ENCODE measurements at regions not wholly inside any gene's neighbourhood (a gene's known extent, or its start where the extent isn't known, plus 50 kb on each side); places are given as distances from the start of the nearest gene placed in this dataset.
A peak's percentile ranks its signal among the peaks of the same experiment; 100 is the strongest.

DNA sequence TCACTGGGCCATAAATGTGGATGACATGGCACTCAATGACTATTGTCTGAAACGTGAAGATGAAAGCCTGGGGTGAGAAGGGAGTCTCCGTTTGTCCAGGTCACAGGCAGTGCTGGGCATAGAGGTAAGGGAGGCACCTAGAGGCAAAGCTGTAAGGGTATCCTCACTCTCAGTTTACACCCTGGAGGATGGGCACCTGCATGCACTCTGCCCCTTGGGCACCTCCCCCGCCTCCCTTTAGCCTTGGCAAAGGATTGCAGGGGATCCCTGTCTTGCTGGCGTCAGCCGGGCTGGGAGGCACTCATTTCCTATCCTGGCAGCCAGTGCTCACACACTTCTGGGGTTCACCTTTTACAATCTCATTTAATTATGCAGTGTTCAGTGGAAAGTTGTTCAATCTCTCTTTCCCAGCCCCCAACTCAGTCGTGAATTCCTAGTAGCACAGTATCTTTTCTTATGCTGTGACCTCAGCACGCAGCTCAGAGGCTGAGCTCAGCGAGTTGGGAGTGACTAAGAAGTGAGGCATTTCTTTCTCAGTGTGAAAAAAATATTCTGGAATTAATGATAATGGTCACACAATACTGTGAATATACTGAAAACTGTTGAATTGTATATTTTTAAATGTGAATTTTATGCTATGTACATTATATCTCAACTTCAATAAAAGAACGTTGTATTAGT is 866.6 kb downstream of the BRD1 start:
- Mint-ChIP-seq H3K27me3 (ENCODE audit: low read depth in 2 of 2) (peaks cover 17 to 35% of the 10 kb centered on the region in 2 donors), H3K27ac (no peak overlapping the region), H3K36me3 (no peaks in the 10 kb centered on the region), H3K4me1 (peaks cover 5 to 10% of the 10 kb centered on the region in 2 donors), H3K4me3 (no peak overlapping the region), H3K9me3 (peaks cover 8 to 10% of the 10 kb centered on the region in 2 donors)
- DNase-seq, result no peak
- 67% methylated on average over 8 of the region's 9 CpGs for WGBS (ENCODE audit: insufficient coverage)
- Histone ChIP-seq H3K9me3 (ENCODE audit: control insufficient read depth, insufficient read depth, low read length) (no peaks in the 10 kb centered on the region), H3K27me3 (ENCODE audit: control insufficient read depth, insufficient read depth, low read length) (no peaks in the 10 kb centered on the region), H3K27ac (ENCODE audit: low read length) (no peak overlapping the region), H3K4me1 (ENCODE audit: control insufficient read depth, insufficient read depth, low read length) (no peaks in the 10 kb centered on the region), H3K36me3 (ENCODE audit: control insufficient read depth, insufficient read depth, low read length) (no peaks in the 10 kb centered on the region), H3K4me3 (ENCODE audit: low read length) (no peak overlapping the region)
- intact Hi-C loops (cut with micrococcal nuclease), result no loop called here
- TF ChIP-seq, protein P1, sequence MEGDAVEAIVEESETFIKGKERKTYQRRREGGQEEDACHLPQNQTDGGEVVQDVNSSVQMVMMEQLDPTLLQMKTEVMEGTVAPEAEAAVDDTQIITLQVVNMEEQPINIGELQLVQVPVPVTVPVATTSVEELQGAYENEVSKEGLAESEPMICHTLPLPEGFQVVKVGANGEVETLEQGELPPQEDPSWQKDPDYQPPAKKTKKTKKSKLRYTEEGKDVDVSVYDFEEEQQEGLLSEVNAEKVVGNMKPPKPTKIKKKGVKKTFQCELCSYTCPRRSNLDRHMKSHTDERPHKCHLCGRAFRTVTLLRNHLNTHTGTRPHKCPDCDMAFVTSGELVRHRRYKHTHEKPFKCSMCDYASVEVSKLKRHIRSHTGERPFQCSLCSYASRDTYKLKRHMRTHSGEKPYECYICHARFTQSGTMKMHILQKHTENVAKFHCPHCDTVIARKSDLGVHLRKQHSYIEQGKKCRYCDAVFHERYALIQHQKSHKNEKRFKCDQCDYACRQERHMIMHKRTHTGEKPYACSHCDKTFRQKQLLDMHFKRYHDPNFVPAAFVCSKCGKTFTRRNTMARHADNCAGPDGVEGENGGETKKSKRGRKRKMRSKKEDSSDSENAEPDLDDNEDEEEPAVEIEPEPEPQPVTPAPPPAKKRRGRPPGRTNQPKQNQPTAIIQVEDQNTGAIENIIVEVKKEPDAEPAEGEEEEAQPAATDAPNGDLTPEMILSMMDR (IDR thresholded peaks at IDR 0.05), result no peak
- ATAC-seq, result no peak

DNA sequence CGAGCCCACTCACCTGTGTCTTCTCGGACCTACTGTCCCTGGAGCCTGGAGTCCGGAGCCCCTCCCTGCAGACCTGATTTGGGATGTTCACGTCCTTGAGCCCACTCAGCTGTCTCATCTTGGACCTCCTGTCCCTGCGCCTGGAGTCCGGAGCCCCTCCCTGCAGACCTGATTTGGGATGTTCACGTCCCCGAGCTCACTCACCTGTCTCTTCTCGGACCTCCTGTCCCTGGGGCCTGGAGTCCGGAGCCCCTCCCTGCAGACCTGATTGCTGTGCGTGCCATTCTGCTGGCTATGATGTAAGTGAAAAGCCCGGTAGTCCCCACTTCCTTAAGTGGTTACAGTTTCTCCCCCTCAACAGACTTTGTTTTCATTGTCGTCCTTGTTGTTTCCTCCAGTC is 867.1 kb downstream of the BRD1 start:
- Mint-ChIP-seq H3K27ac (no peak overlapping the region), H3K27me3 (ENCODE audit: low read depth in 2 of 2) (peaks cover 17 to 35% of the 10 kb centered on the region in 2 donors), H3K36me3 (no peaks in the 10 kb centered on the region), H3K4me1 (peaks cover 5 to 13% of the 10 kb centered on the region in 2 donors), H3K9me3 (peaks cover 8 to 10% of the 10 kb centered on the region in 2 donors), H3K4me3 (no peak overlapping the region)
- intact Hi-C loops (cut with micrococcal nuclease), result no loop called here
- TF ChIP-seq, protein P1 (IDR thresholded peaks at IDR 0.05), result no peak
- ATAC-seq, result no peak
- H3K27ac ChIP-seq (ENCODE audit: low read length), result no peak overlapping the region
- 58% methylated on average over 13 of the region's 13 CpGs for WGBS (ENCODE audit: insufficient coverage)
- no peaks in the 10 kb centered on the region for H3K4me1 ChIP-seq (ENCODE audit: control insufficient read depth, insufficient read depth, low read length)
- no peaks in the 10 kb centered on the region for H3K27me3 ChIP-seq (ENCODE audit: control insufficient read depth, insufficient read depth, low read length)
- H3K4me3 ChIP-seq (ENCODE audit: low read length), result no peak overlapping the region
- no peaks in the 10 kb centered on the region for H3K9me3 ChIP-seq (ENCODE audit: control insufficient read depth, insufficient read depth, low read length)
- DNase-seq, result no peak
- H3K36me3 ChIP-seq (ENCODE audit: control insufficient read depth, insufficient read depth, low read length), result no peaks in the 10 kb centered on the region

DNA sequence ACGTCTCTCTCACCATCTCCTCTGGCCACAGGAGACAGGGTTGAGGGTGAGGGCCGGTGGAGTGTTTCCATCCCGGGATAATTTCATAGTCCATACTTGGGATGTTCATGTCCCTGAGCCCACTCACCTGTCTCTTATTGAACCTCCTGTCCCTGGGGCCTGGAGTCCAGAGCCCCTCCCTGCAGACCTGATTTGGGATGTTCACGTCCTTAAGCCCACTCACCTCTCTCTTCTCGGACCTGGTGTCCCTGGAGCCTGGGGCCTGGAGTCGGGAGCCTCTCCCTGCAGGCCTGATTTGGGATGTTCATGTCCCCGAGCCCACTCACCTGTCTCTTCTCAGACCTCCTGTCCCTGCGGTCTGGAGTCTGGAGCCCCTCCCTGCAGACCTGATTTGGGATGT is 868.2 kb downstream of the BRD1 start:
- peak in 1 of 2 donors; percentile 4 for DNase-seq
- intact Hi-C loops (cut with micrococcal nuclease), result no loop called here
- Histone ChIP-seq H3K4me1 (ENCODE audit: control insufficient read depth, insufficient read depth, low read length) (no peaks in the 10 kb centered on the region), H3K27me3 (ENCODE audit: control insufficient read depth, insufficient read depth, low read length) (no peaks in the 10 kb centered on the region), H3K9me3 (ENCODE audit: control insufficient read depth, insufficient read depth, low read length) (no peaks in the 10 kb centered on the region), H3K36me3 (ENCODE audit: control insufficient read depth, insufficient read depth, low read length) (no peaks in the 10 kb centered on the region), H3K27ac (ENCODE audit: low read length) (no peak overlapping the region), H3K4me3 (ENCODE audit: low read length) (no peak overlapping the region)
- Mint-ChIP-seq H3K27ac (no peak overlapping the region), H3K27me3 (ENCODE audit: low read depth in 2 of 2) (peaks cover 17 to 33% of the 10 kb centered on the region in 2 donors), H3K36me3 (no peaks in the 10 kb centered on the region), H3K4me1 (peaks cover 5 to 13% of the 10 kb centered on the region in 2 donors), H3K4me3 (no peak overlapping the region), H3K9me3 (peaks cover 8 to 10% of the 10 kb centered on the region in 2 donors)
- 87% methylated on average over 8 of the region's 8 CpGs for WGBS (ENCODE audit: insufficient coverage)
- TF ChIP-seq, protein P1 (IDR thresholded peaks at IDR 0.05), result no peak
- no peak for ATAC-seq

DNA sequence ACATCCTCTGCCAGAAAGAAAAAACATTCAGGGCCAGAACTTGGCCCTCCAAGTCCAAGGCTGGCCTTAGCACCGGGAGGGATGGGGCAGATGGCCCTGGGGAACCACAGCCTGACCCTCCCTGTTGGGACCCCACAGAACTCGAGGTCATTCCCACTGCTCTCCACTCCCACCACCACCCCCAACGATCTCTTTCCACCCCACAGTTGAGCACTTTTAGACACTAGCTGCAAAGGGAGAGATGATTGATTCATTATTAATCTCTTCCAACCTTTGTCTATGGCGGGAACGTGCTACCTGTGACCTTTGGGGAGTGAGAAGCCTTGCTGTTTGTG is 869.7 kb downstream of the BRD1 start:
- Histone ChIP-seq H3K27me3 (ENCODE audit: control insufficient read depth, insufficient read depth, low read length) (no peaks in the 10 kb centered on the region), H3K27ac (ENCODE audit: low read length) (no peak overlapping the region), H3K36me3 (ENCODE audit: control insufficient read depth, insufficient read depth, low read length) (no peaks in the 10 kb centered on the region), H3K9me3 (ENCODE audit: control insufficient read depth, insufficient read depth, low read length) (no peaks in the 10 kb centered on the region), H3K4me3 (ENCODE audit: low read length) (no peak overlapping the region), H3K4me1 (ENCODE audit: control insufficient read depth, insufficient read depth, low read length) (no peaks in the 10 kb centered on the region)
- Mint-ChIP-seq H3K4me3 (no peak overlapping the region), H3K9me3 (peaks cover 8 to 10% of the 10 kb centered on the region in 2 donors), H3K27me3 (ENCODE audit: low read depth in 2 of 2) (peaks cover 6 to 18% of the 10 kb centered on the region in 2 donors), H3K36me3 (no peaks in the 10 kb centered on the region), H3K27ac (no peak overlapping the region), H3K4me1 (peaks cover 5 to 13% of the 10 kb centered on the region in 2 donors)
- intact Hi-C loops (cut with micrococcal nuclease), result no loop called here
- ATAC-seq (no peak), DNase-seq (no peak)
- TF ChIP-seq, protein P1 (IDR thresholded peaks at IDR 0.05), result no peak
- WGBS (ENCODE audit: insufficient coverage), result 74% methylated on average over 5 of the region's 5 CpGs
